GM12878 (cell line): ENCODE measurements at regions not wholly inside any gene's neighbourhood (a gene's known extent, or its start where the extent isn't known, plus 50 kb on each side); places are given as distances from the start of the nearest gene placed in this dataset.

Experiments used
- ATAC-seq: fragments of 200-7000 bp; cut with Tn5 transposase; 3 replicates; pipeline ENCODE4 v1.9.1; 2020; ENCODE audit warnings: mild to moderate bottlenecking, moderate library complexity
- BruUV-seq: library from RNA; stranded (reverse); fragments of 400-500 nt; replicated peaks from 2 replicates; lab custom pipeline; 2021; lab: Mats Ljungman, UMichigan
- CTCF ChIA-PET: fragments of 300-600 bp; sonication (Branson Sonifier 250); formaldehyde crosslinking; extraction: SDS; loops from one replicate; lab custom pipeline; 2021; ENCODE audit warnings: inconsistent platforms; lab: Yijun Ruan, JAX
- POLR2A ChIA-PET: fragments of 350-600 bp; formaldehyde crosslinking; extraction: SDS; loops from one replicate; lab custom pipeline; 2021; ENCODE audit warnings: inconsistent platforms; lab: Charles Lee
- RAD21 ChIA-PET: fragments of 300-600 bp; sonication (Branson Sonifier 250); formaldehyde crosslinking; loops from one replicate; lab custom pipeline; 2023; ENCODE audit warnings: antibody characterized with exemption; ENCODE audit not compliant: unreplicated experiment; lab: Charles Lee
- SMC1A ChIA-PET: fragments of 300-600 bp; sonication (Branson Sonifier 250); formaldehyde crosslinking; loops from one replicate; lab custom pipeline; 2023; ENCODE audit not compliant: unreplicated experiment, uncharacterized antibody; lab: Charles Lee
- DNase-seq: peaks from one replicate; pipeline ENCODE4 v3.0.0-alpha.2; 2011; ENCODE audit warnings: low read depth, low spot score
- FAIRE-seq: peaks from 3 replicates; lab custom pipeline; 2011; peaks lifted over from hg19 to GRCh38; lab: Jason Lieb, UNC
- H2AFZ ChIP-seq: 2 replicates; pipeline ENCODE4 v1.6.0; 2011; ENCODE audit warnings: low read depth, low read length, control low read depth; ENCODE audit not compliant: control insufficient read depth
- H3K27ac ChIP-seq: 2 replicates; pipeline ENCODE4 v1.5.1; 2011; ENCODE audit warnings: control low read depth; ENCODE audit not compliant: control insufficient read depth, insufficient read depth
- H3K27me3 ChIP-seq, 2 experiments: replicated peaks in 1 of 2; 2 replicates each; pipeline versions ENCODE4 v1.6.0 to v1.6.1; 2011; ENCODE audit warnings: low read length in 1 of 2; ENCODE audit not compliant: control insufficient read depth in 2 of 2, insufficient read depth in 2 of 2
- H3K36me3 ChIP-seq, 2 experiments: 2 replicates each; pipeline ENCODE4 v1.5.1; 2011; ENCODE audit warnings: low read length in 1 of 2; ENCODE audit not compliant: control insufficient read depth in 2 of 2, insufficient read depth in 2 of 2
- H3K4me1 ChIP-seq: 2 replicates; pipeline ENCODE4 v1.6.1; 2011; ENCODE audit warnings: mild to moderate bottlenecking, low read length, moderate library complexity, mixed read lengths; ENCODE audit not compliant: control insufficient read depth, insufficient read depth
- H3K4me2 ChIP-seq: 2 replicates; pipeline ENCODE4 v1.6.0; 2011; ENCODE audit warnings: control low read depth; ENCODE audit not compliant: control insufficient read depth, insufficient read depth
- H3K4me3 ChIP-seq: fragments of 200-600 bp; sonication (generic); 2 replicates; pipeline ENCODE4 v1.5.1; 2016
- H3K79me2 ChIP-seq: 2 replicates; pipeline ENCODE4 v1.6.0; 2011; ENCODE audit warnings: low read length; ENCODE audit not compliant: control insufficient read depth, insufficient read depth
- H3K9ac ChIP-seq: 2 replicates; pipeline ENCODE4 v1.8.0; 2011; ENCODE audit warnings: low read length, control low read depth, mixed read lengths; ENCODE audit not compliant: control insufficient read depth, insufficient read depth
- H3K9me3 ChIP-seq: replicated peaks from 3 replicates; pipeline ENCODE4 v1.5.1; 2011; ENCODE audit warnings: mild to moderate bottlenecking, low read length; ENCODE audit not compliant: control insufficient read depth, insufficient read depth
- H4K20me1 ChIP-seq: 2 replicates; pipeline ENCODE4 v1.6.0; 2011; ENCODE audit not compliant: control insufficient read depth, insufficient read depth
- BCLAF1 ChIP-seq: fragments of 450-650 bp; IDR thresholded peaks from 2 replicates; pipeline ENCODE4 v1.6.1; 2017; ENCODE audit warnings: antibody characterized with exemption, mild to moderate bottlenecking, moderate library complexity
- CREM ChIP-seq: IDR thresholded peaks from 2 replicates; pipeline ENCODE4 v1.6.1; 2014; ENCODE audit warnings: antibody characterized with exemption, low read depth
- E4F1 ChIP-seq: fragments of 450-650 bp; IDR thresholded peaks from 2 replicates; pipeline ENCODE4 v1.6.1; 2018; ENCODE audit warnings: borderline replicate concordance, mild to moderate bottlenecking; ENCODE audit not compliant: partially characterized antibody
- EED ChIP-seq: sonication (generic); IDR thresholded peaks from 2 replicates; pipeline ENCODE4 v1.6.1; 2016; ENCODE audit warnings: antibody characterized with exemption, low read depth
- LARP7 ChIP-seq: fragments of 450-650 bp; IDR thresholded peaks from 2 replicates; pipeline ENCODE4 v1.6.1; 2017; ENCODE audit warnings: mild to moderate bottlenecking
- MEF2A ChIP-seq: IDR thresholded peaks from 2 replicates; pipeline ENCODE4 v1.6.1; 2011; ENCODE audit warnings: low read depth, mild to moderate bottlenecking, low read length, moderate library complexity; ENCODE audit not compliant: insufficient read depth
- NRF1 ChIP-seq: conservative IDR thresholded peaks from 2 replicates; pipeline ENCODE4 v1.6.1; 2011; ENCODE audit warnings: mild to moderate bottlenecking, low read depth, low read length, improper control_type of control experiment
- PAX5 ChIP-seq: IDR thresholded peaks from 2 replicates; pipeline ENCODE4 v1.6.1; 2011; ENCODE audit warnings: low read depth, low read length, borderline replicate concordance
- PAX8 ChIP-seq: fragments of 450-650 bp; IDR thresholded peaks from 2 replicates; pipeline ENCODE4 v1.6.1; 2017; ENCODE audit warnings: mild to moderate bottlenecking, moderate library complexity
- RB1 ChIP-seq: fragments of 450-650 bp; formaldehyde crosslinking; IDR thresholded peaks from 2 replicates; pipeline ENCODE4 v1.6.1; 2017; ENCODE audit warnings: mild to moderate bottlenecking, borderline replicate concordance
- WGBS: methylation state at CpG from one replicate; pipeline ENCODE4 v1.1.6; 2016; ENCODE audit warnings: low lambda C conversion rate; ENCODE audit not compliant: insufficient replicate concordance, insufficient coverage; ENCODE audit errors: missing lambda C conversion rate; 5-methylcytosine and 5-hydroxymethylcytosine counted together
- in situ Hi-C: fragments of 300-500 bp; cut with MboI; formaldehyde crosslinking; loops from 9 replicates; pipeline ENCODE4 v1.14.3; 2018; ENCODE audit warnings: mixed read lengths
- intact Hi-C: fragments of 100-400 bp; cut with micrococcal nuclease; formaldehyde crosslinking; loops from one replicate; pipeline ENCODE4 v1.14.2; 2022; ENCODE audit not compliant: unreplicated experiment
- TF ChIP-seq, protein P1 (sequence below): fragments of 450-650 bp; IDR thresholded peaks from 2 replicates; pipeline ENCODE4 v1.6.1; 2017; ENCODE audit warnings: mild to moderate bottlenecking

- SMC1A ChIA-PET = no interaction called here
- BruUV-seq = no TSS peak
- intact Hi-C loops = no loop called here
- WGBS = 33% methylated on average over 10 of the region's 10 CpGs
- Histone ChIP-seq H4K20me1 (no peaks in the 10 kb centered on the region), H3K36me3 (no peaks in the 10 kb centered on the region), H3K79me2 (no peaks in the 10 kb centered on the region), H2AFZ (no peak overlapping the region), H3K4me3 (no peak overlapping the region), H3K9me3 (no peaks in the 10 kb centered on the region; the same call in 2 of the 3 replicates), H3K27ac (no peak overlapping the region), H3K27me3 (no peaks in the 10 kb centered on the region), H3K4me2 (no peak overlapping the region), H3K9ac (no peak overlapping the region), H3K4me1 (no peaks in the 10 kb centered on the region)
- CTCF ChIA-PET = no interaction called here
- RAD21 ChIA-PET = no interaction called here
- DNase-seq (no peak), FAIRE-seq (no peak), ATAC-seq (no peak)
- POLR2A ChIA-PET = no interaction called here
- in situ Hi-C loops = no loop called here
- TF ChIP-seq RB1 (no peak), PAX5 (no peak), NRF1 (no peak), LARP7 (no peak), EED (no peak)
Measured at GRCh38 chr22:48864748-48865147, 962.9 kb downstream of the BRD1 start.

DNA sequence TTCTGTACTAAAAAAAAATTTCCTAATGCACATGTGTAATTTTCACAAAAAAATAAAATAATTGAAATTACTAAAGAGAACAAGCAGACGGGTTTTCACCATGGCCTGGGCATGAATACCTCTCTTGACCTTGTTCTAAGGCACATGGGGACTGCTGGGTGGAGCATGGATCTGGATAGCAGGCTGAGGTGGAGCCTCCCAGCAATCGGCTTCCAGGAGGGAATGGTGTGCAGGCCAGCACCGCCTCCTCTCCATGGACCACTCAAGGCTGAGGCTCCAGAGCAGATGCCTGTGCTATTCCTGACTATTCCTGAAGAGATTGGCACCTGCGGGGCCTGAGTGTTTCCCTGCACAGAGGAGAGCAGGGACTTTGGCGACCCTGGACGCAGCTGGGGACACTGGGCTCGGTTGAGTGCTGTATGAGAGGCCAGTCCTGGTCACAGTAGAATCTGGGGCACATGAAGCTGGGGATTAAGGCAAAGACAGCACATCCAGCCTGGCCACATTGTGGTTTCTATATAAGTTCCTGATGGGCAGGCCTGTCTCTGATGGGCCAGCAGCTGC lies 963.6 kb downstream of the BRD1 start:
- 31% methylated on average over 7 of the region's 7 CpGs for WGBS
- H3K36me3 ChIP-seq = no peaks in the 10 kb centered on the region
- H3K27ac ChIP-seq = no peak overlapping the region
- FAIRE-seq (no peak), ATAC-seq (no peak), DNase-seq (no peak)
- SMC1A ChIA-PET = no interaction called here
- no peaks in the 10 kb centered on the region for H4K20me1 ChIP-seq
- H3K9me3 ChIP-seq = no peaks in the 10 kb centered on the region; the same call in 2 of the 3 replicates
- H3K4me2 ChIP-seq = no peak overlapping the region
- CTCF ChIA-PET = no interaction called here
- H2AFZ ChIP-seq = no peak overlapping the region
- H3K4me1 ChIP-seq = no peaks in the 10 kb centered on the region
- RAD21 ChIA-PET = no interaction called here
- intact Hi-C loops (no loop called here), in situ Hi-C loops (no loop called here)
- BruUV-seq = no TSS peak
- H3K79me2 ChIP-seq = no peaks in the 10 kb centered on the region
- H3K27me3 ChIP-seq = no peaks in the 10 kb centered on the region
- no peak overlapping the region for H3K9ac ChIP-seq
- POLR2A ChIA-PET = no interaction called here
- H3K4me3 ChIP-seq = no peak overlapping the region
- TF ChIP-seq CREM (no peak), MEF2A (no peak), PAX8 (no peak), E4F1 (no peak), BCLAF1 (no peak)
- TF ChIP-seq, protein P1, sequence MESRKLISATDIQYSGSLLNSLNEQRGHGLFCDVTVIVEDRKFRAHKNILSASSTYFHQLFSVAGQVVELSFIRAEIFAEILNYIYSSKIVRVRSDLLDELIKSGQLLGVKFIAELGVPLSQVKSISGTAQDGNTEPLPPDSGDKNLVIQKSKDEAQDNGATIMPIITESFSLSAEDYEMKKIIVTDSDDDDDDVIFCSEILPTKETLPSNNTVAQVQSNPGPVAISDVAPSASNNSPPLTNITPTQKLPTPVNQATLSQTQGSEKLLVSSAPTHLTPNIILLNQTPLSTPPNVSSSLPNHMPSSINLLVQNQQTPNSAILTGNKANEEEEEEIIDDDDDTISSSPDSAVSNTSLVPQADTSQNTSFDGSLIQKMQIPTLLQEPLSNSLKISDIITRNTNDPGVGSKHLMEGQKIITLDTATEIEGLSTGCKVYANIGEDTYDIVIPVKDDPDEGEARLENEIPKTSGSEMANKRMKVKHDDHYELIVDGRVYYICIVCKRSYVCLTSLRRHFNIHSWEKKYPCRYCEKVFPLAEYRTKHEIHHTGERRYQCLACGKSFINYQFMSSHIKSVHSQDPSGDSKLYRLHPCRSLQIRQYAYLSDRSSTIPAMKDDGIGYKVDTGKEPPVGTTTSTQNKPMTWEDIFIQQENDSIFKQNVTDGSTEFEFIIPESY = no peak
